ENCODE measurements at regions not wholly inside any gene's neighbourhood (a gene's known extent, or its start where the extent isn't known, plus 50 kb on each side); places are given as distances from the start of the nearest gene placed in this dataset.

DNA sequence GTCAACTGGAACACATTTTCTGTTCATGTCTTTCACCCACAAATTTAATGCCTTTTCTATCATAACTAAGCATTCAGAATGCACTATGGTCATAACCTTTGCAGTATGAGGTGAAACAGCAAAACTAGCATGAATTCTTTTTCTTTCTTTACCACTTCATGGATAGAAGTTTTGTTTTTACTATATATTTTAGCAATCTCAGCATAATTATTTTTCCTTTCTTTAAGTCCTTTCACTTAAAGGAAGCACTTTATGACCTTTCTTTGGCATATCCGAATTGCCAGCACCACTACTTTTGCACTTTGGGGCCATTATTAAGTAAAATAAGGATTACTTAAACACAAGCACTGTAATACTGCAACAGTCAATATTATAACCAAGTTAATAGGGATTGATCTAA is 115.1 kb upstream of the DKK2 start:
- Histone ChIP-seq H3K9me1 (replicated peaks; ENCODE audit: control insufficient read depth, extremely low read depth, insufficient read depth, low read length) (no peaks in the 10 kb centered on the region), H3K9me3 (replicated peaks; ENCODE audit: control insufficient read depth, insufficient read depth, low read length) (no peaks in the 10 kb centered on the region), H3K79me2 (ENCODE audit: control insufficient read depth, insufficient read depth, low read length) (no peaks in the 10 kb centered on the region), H3K9ac (replicated peaks; ENCODE audit: extremely low read depth, insufficient read depth, low read length) (no peak overlapping the region), H3K36me3 (ENCODE audit: control insufficient read depth in 2 of 2, extremely low read depth in 1 of 2, insufficient read depth in 2 of 2, low read length in 2 of 2) (no peaks in the 10 kb centered on the region), H3K27ac (ENCODE audit: insufficient read depth, low read depth, low read length) (no peak overlapping the region), H4K20me1 (replicated peaks; ENCODE audit: control insufficient read depth, extremely low read depth, insufficient read depth, low read length) (no peaks in the 10 kb centered on the region), H2AFZ (ENCODE audit: low read depth, low read length) (no peak overlapping the region), H3K4me2 (ENCODE audit: insufficient read depth, low read length) (no peak overlapping the region), H3K4me3 (replicated peaks in 1 of 3; ENCODE audit: insufficient read depth in 1 of 3, low read depth in 1 of 3, low read length in 3 of 3) (no peak overlapping the region), H3K27me3 (ENCODE audit: control insufficient read depth in 2 of 2, insufficient read depth in 2 of 2, low read length in 2 of 2) (no peaks in the 10 kb centered on the region), H3K4me1 (ENCODE audit: control insufficient read depth, extremely low read depth, insufficient read depth, low read length) (no peaks in the 10 kb centered on the region)
- no peak for FAIRE-seq
- BruUV-seq (replicated peaks), result no TSS peak
- dilution Hi-C loops (cut with MboI; ENCODE audit: extremely low pct_ligation_motif_present, low sequenced_read_pairs), result no loop called here
- intact Hi-C loops (cut with micrococcal nuclease), result no loop called here
- ChIA-PET POLR2A (no interaction called here), CTCF (no interaction called here)
- no peak for DNase-seq (ENCODE audit: low read depth, low spot score)
- no peak for TF ChIP-seq FOS (IDR thresholded peaks at IDR 0.05; ENCODE audit: borderline replicate concordance, insufficient read depth, low read length)
- TF ChIP-seq GATA2 (IDR thresholded peaks at IDR 0.05; ENCODE audit: insufficient read depth, insufficient read length, low read depth, low read length), result no peak
- TF ChIP-seq, protein P1, sequence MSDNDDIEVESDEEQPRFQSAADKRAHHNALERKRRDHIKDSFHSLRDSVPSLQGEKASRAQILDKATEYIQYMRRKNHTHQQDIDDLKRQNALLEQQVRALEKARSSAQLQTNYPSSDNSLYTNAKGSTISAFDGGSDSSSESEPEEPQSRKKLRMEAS (IDR thresholded peaks at IDR 0.05; ENCODE audit: insufficient read depth, insufficient read length), result no peak
- no peak for TF ChIP-seq POLR2AphosphoS5 (IDR thresholded peaks at IDR 0.05; ENCODE audit: insufficient read depth, low read depth, low read length)
- TF ChIP-seq POLR2A (IDR thresholded peaks at IDR 0.05; ENCODE audit: low read depth, low read length), result no peak
- TF ChIP-seq, protein P2, sequence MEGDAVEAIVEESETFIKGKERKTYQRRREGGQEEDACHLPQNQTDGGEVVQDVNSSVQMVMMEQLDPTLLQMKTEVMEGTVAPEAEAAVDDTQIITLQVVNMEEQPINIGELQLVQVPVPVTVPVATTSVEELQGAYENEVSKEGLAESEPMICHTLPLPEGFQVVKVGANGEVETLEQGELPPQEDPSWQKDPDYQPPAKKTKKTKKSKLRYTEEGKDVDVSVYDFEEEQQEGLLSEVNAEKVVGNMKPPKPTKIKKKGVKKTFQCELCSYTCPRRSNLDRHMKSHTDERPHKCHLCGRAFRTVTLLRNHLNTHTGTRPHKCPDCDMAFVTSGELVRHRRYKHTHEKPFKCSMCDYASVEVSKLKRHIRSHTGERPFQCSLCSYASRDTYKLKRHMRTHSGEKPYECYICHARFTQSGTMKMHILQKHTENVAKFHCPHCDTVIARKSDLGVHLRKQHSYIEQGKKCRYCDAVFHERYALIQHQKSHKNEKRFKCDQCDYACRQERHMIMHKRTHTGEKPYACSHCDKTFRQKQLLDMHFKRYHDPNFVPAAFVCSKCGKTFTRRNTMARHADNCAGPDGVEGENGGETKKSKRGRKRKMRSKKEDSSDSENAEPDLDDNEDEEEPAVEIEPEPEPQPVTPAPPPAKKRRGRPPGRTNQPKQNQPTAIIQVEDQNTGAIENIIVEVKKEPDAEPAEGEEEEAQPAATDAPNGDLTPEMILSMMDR (IDR thresholded peaks at IDR 0.05; ENCODE audit: extremely low read depth in 1 of 2, insufficient read depth in 1 of 2, low read depth in 1 of 2, low read length in 2 of 2), result no peak
- TF ChIP-seq EZH2 (IDR thresholded peaks at IDR 0.05; ENCODE audit: borderline replicate concordance, low read depth, low read length, severe bottlenecking), result no peak
- no peak for TF ChIP-seq JUN (IDR thresholded peaks at IDR 0.05; ENCODE audit: borderline replicate concordance, insufficient read depth, insufficient read length, low read depth)
- TF ChIP-seq MYC (IDR thresholded peaks at IDR 0.05; ENCODE audit: low read depth, low read length), result no peak
